HG02885 (cell line): ENCODE measurements at regions not wholly inside any gene's neighbourhood (a gene's known extent, or its start where the extent isn't known, plus 50 kb on each side); places are given as distances from the start of the nearest gene placed in this dataset.

Experiments used
- ATAC-seq: cut with Tn5 transposase; IDR thresholded peaks from one replicate; pipeline ENCODE4 v1.9.1; 2021; ENCODE audit warnings: mild to moderate bottlenecking; ENCODE audit not compliant: unreplicated experiment, poor library complexity

DNA sequence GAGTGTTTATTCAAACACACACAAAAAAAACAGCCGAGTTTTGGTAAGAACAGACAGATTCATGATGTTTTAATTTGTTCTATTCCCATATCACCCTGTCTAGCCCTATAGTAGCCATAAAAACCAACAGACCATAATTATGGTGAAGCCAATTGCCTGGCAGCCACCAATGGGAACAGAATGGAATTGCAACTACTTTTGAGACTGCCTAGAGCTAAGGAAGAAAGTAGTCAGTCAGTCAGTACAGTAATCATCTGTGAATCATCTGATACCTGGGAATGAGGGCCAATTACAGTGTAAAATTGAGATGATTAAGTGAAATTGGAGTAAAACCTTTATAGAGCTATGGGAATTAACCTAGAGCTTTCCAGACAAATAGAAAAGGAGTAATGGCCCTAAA, 952.7 kb upstream of the KCND2 start:
- no peak for ATAC-seq

DNA sequence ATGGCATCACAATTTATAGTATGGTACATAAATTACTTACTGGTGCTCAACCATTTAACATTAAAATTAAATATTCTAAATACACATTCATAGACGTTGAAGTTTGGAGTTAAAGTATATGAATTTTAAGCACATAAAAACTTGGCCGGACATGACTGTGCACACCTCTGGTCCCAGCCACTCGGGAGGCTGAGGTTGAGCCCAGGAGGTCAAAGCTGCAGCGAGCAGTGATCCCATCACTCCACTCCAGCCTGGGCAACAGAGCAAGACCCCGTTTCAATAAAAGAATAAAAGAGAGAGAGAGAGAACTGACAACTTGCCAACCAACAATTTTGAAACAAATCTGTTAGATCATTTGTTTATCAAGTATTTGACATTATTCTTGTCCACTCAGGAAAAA, 943.3 kb upstream of the KCND2 start:
- no peak for ATAC-seq

DNA sequence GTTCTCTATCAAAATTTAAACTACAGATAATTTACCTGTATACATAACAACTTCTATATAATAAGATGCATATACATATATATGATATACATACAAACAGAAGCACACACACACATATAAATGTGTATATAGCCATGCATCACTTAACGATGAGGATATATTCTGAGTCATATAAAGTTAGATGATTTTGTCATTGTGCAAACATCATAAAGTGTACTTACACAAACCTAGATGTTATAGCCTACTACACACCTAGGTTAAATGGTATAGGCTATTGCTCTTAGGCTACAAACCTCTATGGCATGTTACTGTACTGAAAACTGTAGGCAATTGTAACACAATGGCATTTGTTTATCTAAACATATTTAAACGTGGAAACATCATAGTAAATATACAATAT, 937.6 kb upstream of the KCND2 start:
- no peak for ATAC-seq

DNA sequence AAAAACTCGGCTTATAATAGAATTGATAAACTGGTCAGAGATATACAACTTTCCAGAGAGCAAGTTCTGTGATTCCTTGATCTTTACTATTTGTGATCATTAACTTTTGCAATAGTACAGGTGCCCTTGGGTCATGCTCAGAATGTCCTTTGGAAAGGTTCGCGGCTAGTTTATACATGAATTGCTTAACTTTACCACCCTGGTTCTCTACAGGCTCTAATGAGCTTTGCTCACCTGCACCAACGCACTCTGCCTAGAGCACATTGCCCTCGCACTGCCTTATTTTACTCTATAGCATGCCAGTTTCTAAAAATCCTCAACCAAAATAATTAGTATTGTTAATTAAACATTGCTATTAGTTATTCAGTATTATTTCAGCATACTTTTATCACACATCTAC, 931.2 kb upstream of the KCND2 start:
- no peak for ATAC-seq

DNA sequence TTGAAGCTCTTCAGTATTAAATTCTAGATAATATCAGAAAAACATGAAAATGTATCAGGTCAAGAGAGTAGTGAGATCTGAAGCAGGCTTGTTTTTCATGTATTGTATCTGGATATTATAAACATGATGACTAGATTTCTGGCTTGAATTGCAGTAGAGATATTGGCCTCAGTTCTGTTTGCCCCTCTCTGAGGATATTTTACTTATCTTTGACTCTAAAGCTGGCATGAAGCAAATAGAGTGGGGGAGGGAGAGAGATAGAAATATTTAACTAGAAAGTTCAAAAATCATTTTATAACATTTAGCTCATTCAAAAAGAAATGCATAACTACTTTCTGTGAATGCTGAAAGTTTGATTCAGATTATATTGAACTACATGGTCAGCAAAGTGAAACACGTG, 929.7 kb upstream of the KCND2 start:
- no peak for ATAC-seq

DNA sequence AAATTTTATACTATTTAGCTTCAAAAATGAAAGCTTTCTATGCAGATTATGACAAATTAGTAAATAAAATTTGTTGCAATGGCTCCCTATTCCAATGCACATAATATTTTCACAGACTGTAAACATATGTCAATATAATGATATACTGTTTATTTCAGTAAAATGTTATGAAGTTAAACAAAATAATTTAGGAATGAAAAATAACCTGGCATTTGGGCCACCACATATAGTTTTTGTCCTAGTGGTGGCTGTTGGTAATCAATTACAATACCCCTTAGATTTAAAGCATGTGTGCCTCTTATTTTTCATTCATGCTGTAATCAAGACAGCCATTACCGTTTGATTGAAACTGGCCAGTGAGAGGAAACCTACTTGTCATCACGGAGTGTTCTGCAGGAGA, 928.5 kb upstream of the KCND2 start:
- ATAC-seq = no peak

DNA sequence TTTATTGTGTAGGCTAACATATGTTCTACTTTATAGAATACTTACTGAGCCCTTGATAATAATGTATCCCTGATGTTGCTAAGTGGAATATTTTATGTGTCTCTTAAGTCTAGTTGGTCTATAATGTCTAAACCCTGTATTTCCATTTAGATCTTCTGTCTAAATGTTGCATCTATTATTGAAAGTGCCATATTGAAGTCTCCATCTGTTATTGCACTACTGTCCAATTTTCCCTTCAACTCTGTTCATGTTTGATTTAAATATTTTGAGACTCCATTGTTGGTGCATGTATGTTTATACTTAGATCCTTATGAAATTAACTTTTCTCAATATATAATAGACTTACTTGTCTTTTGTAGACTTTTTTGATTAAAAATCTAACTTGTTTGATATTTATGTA, 924.5 kb upstream of the KCND2 start:
- ATAC-seq = no peak

DNA sequence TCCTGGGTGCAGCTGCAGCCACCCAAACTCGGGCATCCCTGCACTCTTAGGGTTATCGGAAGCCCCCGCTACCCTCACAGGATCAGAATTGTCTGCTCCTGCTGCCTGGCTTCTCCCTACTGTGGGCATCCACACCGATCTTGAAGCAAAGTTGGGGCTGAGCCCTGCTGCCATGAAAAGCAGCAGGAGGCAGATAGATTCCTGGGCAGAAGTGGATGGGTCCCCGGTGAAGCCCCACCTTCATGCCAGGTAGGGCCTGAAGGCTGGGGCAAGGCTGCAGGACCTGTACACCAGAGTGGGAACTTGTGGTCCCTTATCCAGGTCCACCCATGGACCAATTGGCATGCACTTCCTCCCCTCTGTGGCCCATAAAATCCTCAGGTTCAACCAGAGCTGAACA, 922.6 kb upstream of the KCND2 start:
- no peak for ATAC-seq

DNA sequence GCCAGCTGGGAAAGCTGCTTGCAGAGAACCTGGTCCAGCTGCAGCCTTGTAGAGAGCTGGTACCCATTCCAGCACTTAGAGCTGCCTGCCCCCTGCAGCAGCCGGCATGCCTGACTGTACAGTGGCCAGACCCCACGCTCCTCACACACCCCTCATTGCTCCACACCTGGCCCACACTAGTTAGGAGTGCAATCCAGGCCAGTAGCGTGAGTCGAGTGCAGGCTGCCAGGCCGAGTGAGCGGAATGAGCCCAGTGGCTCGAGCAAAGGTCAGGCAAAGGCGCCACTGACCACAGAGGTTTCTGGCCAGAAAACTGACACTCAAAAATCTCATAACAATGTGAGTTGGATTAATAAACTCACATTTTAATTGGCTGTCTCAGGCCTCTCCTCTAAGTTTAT, 921.7 kb upstream of the KCND2 start:
- ATAC-seq = no peak

DNA sequence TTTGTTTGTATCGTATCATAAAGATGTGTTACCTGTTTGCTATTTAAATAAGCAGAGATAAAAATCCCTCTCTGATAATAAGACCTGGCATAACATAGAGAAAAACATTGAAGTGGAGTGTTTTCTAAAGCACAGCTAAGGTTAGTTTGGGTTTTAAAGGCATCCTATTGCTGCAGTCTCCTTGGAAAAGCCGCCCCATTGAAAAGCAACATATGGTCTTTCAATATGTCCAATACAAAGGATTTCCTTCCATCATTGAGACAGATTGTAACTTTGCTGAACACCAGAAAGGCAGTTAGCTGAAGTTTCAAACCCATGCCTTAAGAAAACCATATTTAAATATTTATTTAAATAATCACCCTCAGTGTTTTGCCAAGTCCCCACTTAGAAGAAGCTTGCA, 898.5 kb upstream of the KCND2 start:
- no peak for ATAC-seq

DNA sequence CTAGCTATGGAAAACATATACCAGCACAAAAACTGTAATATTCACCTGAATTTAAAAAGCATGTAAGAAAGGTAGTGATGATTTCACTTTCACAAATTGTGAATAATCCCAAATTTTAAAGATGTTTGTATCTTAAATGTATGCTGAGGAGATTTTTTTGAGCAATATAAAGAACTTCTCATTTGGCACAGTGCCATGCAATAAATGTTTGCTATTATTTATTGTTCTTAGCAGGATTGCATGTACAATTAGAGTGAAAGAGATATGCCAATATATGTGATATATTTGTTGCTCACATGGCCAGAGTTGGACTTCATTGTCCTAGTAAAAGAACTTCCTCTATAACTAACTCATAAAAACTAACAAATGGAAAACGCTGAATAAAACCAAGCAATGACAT, 895.1 kb upstream of the KCND2 start:
- no peak for ATAC-seq

DNA sequence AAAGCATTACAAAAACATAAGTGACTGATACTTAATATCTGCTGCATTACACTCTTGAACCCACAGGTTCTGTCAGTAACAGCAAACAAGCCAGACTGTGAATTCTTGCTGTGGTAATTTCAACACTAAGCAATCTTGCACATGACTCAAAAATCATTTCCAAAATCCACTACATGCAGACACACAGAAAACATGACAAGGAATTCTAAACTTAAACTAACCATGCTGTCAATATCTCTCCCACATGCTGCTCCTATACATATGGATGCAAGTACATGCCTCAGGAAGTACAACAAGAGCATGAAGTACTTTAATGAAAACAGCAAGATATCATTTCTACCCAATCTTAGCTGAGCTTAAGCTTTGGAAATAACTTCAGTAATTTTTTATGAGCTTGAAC, 890.2 kb upstream of the KCND2 start:
- no peak for ATAC-seq

DNA sequence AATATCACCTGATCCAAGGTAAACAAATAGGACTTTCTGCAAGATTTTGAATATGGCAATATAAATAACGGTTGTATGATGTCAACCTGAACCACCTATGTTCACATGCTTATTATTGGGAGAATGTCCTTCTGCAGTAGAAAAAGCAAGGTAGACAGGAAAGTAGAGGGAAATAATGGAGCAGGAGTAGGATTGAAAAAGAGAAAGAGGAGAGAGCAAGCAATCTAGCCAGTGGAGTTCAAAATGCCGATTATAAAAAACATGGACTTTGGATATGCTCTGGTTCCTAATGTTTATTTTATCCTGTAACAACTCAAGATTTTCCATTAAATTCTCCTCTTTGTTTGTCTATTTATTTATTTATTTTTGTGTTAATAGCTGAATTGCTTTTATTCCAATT, 878.0 kb upstream of the KCND2 start:
- ATAC-seq = no peak

DNA sequence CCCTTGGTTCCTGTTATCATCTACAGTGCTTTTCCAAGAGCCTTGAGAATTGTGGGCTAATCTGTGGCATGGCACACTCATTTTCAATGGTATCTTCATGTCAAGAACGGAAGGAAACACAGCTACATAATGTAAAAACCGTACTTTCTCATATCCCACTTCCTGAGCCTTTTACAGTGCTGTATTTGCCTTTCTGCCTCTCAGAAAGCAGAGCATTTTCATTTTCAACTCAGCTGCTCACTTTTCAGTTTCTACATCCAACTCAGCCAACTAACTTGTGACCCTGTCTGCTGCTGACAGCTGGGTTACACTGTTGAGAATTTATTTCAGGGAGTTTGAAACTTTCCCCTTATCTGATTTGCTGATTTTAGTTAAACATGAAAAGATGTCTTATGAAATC, 875.8 kb upstream of the KCND2 start:
- peak; percentile 86 for ATAC-seq

DNA sequence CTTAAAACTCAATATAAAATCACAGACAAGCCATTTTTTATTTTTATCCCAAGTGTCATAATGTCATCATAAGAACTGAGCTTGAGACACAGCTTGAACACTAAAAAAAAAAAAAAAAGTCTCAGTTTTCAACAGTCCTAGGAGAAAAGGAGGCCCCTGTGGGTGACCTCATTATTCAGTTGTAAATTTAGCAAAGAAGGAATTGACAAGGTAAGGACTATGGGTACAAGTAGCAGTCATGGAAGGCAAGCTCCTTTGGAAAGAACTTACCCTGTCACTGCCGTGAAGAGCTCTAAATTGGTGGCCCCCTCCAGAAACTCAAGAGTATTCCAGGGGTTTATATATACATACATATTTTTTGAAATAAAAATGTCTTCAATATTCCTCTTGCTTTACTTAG, 864.4 kb upstream of the KCND2 start:
- ATAC-seq = no peak

DNA sequence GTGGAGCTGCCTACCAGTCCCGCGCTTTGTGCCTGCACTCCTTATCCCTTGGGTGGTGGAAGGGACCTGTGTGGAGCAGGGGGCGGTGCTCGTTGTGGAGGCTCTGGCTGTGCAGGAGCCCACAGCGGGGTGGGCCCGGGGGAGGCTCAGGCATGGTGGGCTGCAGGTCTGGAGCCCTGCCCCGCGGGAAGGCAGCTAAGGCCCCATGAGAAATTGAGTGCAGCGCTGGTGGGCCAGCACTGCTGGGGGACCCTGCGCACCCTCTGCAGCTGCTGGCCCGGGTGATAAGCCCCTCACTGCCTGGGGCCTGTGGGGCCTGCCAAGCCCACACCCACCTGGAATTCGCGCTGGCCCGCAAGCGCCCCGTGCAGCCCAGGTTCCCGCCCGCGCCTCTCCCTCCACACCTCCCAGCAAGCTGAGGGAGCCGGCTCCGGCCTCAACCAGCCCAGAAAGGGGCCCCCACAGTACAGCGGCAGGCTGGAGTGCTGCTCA, 859.6 kb upstream of the KCND2 start:
- ATAC-seq = no peak

DNA sequence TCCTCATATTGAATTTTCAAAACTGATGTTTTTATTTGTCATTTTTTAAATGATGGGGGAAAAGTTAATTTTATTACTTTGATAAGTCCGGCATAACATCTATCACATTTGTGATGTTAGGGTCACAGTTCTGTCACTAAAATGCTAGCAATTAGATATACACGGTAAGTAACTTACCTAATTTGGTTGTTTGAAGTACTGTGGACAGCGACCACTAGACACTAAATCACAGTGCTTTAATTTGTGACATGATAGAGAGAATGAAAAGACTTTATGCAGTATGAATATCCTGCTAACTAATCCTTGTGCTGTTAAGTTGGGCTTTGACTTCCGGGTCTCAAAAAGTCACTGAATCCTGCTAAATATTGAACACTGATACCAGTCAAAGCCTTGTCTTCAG, 857.3 kb upstream of the KCND2 start:
- ATAC-seq = no peak

DNA sequence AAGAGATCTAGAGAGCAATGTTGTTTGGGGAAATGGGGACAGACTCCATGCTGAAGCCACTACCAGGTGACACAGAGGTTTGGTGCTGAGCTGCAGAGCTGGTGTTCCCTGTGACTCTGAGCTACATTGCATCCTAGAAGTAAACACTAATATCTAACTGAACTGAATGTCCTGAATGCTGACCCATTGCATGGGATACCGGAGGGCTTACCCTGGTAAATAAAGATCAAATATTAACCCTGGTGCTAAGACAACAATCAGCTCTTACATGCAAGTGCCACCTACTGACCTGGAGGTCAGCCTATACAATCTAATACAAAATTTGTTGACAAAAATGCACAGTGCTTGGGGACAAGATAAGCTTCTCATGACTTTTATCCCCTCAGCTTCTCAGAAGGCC, 851.3 kb upstream of the KCND2 start:
- no peak for ATAC-seq

DNA sequence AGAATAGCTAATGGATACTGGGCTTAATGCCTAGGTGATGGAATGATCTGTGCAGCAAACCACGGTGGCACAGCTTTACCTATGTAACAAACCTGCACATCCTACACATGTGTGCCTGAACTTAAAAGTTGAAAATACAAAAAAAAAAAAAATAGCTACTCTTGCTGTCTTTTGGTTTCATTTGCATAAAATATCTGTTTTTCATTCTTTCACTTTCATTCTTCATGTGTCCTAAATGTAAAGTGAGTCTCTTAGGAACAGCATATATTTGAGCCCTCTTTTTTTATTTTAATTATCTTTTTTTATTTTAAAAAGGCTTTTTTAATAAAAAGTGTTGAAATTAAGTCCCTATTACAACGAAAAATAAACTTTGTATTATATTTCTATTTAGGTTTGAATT, 836.1 kb upstream of the KCND2 start:
- ATAC-seq = peak; percentile 60

DNA sequence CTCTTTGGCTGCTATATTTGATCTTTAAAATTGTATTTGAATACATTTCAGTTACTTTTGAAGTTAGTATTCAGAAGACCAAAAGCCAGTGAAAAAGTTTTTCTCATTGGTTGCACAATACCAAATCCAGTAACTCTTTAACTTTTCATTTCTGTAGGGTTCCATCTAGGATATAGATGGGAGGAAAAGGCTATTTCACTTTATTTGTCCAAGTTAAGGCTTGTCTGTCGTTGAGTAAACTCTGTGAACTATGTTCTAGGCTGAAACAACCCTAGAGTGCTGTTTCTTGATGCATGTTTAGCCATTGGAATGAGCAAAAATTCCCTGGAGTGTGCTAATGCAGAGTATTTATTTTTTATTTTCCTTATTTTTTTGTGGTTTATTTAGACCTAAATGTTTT, 834.7 kb upstream of the KCND2 start:
- ATAC-seq = no peak

DNA sequence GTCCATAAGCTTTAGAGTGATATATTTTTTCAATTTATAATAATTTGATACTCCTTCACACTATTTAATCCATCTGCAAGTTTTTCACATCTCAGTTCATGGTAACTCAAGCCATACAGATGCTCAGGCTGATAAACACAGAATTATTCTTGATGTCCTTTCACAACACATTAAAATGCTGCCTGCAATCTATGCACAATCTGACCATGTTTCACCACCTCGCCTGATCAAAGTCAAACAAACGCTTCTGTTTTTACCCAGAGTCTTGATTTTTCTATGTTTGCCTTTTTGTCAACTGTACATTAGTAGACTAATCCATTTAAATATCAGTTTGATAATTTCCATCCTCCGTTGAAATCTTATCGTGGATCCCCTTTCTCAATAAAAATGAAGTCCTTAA, 833.8 kb upstream of the KCND2 start:
- no peak for ATAC-seq

DNA sequence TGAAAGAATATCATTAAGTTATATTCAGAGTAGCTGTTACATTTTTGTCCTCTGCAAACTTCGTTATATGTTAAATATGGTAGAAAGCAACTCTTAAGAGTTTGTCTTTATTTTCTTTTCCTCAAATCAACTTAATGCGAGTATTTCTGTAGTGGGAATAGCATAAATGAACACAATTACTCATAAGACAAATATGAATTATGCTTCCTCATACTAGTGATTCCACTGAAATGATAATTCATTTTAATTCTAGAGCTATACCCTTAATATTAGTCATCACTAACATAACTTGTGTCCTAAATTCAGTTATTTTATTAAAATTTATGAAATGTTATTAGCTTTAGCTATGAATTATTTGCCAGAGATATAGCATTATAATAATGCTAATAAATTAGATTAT, 820.6 kb upstream of the KCND2 start:
- ATAC-seq = no peak

DNA sequence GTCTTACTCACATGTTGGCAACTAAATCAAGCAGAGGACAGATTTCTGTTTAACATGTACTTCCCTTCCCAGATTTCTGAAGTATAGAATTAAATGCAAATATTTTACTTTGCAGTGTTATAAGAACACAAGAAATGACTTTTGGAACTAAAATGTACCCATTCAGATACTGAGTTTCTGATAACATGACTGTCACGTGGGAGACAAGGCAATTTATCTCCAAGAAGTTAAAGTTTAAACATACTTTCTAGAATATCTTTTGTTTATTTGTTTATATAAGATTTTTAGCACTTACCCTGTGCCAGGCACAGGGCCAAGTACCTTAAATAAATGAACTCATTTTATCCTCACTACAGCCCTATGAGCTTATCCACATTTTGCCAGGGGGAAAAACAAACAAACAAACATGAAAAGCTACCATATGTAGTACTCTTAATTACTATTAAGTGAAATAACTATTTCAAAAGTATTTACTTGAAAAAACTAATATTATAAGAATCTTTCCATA, 807.1 kb upstream of the KCND2 start:
- no peak for ATAC-seq
